GM11168 (cell line): ENCODE measurements at regions not wholly inside any gene's neighbourhood (a gene's known extent, or its start where the extent isn't known, plus 50 kb on each side); places are given as distances from the start of the nearest gene placed in this dataset.

Source experiments
- in situ Hi-C: fragments of 300-500 bp; cut with MboI; formaldehyde crosslinking; loops from one replicate; pipeline ENCODE4 v1.12.0; 2022; ENCODE audit warnings: low sequenced_read_pairs; ENCODE audit not compliant: unreplicated experiment

- in situ Hi-C loops, result no loop called here
These were observed 442.0 kb upstream of the RUNX1 start for GRCh38 chr21:35491114-35491513.

DNA sequence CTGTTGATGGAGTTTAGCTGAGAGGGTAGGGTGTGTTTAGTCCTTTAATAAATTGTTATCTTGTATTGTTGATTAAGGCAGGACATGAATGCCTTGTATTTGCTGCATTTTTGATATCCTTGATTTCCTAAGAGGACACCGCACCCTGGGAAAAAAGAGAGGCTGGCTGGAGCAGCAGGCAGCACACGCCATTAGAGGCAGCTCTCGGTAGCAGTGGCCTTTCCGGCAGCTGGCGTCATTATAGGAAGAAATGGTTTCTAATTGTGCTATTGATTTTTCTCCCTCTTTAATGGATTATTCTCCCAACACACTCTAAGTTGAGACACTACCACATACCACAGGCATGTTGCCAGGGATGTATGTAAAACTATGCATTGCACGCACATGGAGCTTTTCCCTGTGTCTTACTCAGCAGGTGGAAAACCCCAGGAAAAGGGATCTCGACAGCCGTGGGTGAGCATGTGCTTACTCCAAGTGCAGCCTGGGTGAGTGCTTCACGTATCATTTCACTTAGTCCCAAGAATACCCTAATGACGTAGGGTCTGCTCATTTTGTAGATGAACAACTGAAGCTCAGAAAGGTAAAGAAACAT, 440.4 kb upstream of the RUNX1 start:
- in situ Hi-C loops, result no loop called here

GRCh38 chr21:35488946-35489345, 439.8 kb upstream of the RUNX1 start:
- in situ Hi-C loops, result no loop called here

GRCh38 chr21:35485364-35485763, 436.3 kb upstream of the RUNX1 start:
- in situ Hi-C loops, result no loop called here

- in situ Hi-C loops, result no loop called here
These were observed 435.7 kb upstream of the RUNX1 start for GRCh38 chr21:35484851-35485250.

DNA sequence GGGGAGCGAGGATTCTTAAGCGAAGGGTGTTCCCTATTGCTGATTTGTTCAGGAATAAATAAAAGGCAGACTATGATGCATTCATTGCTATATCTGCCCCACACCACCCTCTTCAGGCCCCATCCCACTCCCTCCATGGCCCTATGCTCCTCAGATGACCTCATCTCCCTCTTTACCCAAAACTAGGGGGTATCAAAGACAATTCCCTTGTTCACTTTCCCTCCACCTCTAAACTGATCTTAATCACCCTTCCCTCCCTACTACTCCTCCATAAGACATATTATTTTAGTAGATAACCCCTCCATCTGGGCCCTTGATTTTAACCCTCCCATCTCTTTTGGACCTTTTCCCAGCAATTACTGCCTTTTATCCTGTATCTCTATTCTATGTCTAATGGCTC, 434.9 kb upstream of the RUNX1 start:
- in situ Hi-C loops, result no loop called here

- in situ Hi-C loops, result no loop called here
These were observed 434.0 kb upstream of the RUNX1 start for GRCh38 chr21:35482933-35483662.

GRCh38 chr21:35482096-35482495, 433.0 kb upstream of the RUNX1 start:
- in situ Hi-C loops, result no loop called here

DNA sequence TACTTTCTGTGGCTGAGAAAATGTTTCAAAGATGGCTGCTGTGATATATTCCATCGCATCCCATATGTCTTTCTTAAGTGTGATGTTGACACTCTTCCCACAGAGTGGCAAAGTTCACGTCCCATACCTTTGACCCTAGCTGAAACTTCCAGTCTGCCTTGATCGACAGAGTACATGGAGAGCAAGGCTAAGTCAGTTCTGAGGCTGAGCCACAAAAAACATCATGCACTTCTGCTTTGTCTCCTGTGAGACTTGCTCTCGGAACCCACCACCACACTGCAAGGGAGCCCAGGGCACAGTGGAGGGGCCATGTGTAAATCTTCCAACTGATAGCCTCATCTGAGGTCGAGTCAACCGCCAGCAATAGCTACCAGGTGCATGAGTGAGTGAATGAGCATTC, 431.9 kb upstream of the RUNX1 start:
- in situ Hi-C loops, result no loop called here

DNA sequence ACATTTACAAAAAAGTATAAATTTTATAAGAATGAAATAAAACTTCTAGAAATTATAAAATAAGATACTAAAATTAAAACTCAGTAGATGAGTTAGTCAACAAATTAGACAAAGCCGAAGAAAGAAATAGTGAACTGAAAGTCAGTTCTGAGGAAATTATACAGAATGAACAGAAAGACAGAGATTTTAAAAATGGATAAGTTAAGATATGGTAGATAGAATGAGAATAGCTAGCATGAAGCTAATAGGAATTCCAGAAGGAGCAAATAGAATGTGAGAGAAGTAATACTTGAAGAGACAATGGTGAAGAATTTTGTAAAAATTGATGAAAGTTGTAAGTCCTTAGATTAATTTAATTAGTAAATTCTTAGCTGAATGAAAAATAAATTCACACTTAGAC, 430.4 kb upstream of the RUNX1 start:
- in situ Hi-C loops, result no loop called here

GRCh38 chr21:35479065-35479448, 430.0 kb upstream of the RUNX1 start:
- in situ Hi-C loops, result no loop called here

- in situ Hi-C loops, result no loop called here
These were observed 429.3 kb upstream of the RUNX1 start for GRCh38 chr21:35478161-35479064.

DNA sequence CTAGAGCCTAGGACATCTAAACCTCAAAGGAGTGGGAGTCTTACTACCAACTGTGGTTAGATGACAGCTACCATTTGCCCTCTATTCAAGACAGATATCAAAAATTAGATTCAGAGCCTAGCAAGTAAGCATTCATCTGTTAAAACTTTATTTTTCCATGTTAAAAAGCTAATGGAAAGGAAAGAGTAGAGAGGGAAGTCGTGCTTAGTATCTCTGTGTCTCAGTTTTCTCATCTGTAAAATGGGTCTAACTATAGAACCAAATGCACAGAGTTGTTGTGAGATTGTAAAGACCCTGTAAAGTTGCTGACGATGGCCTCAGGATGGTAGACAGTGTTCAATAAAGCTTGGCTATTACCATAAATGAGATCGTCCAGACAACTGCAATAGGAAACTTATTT, 428.5 kb upstream of the RUNX1 start:
- in situ Hi-C loops, result no loop called here

DNA sequence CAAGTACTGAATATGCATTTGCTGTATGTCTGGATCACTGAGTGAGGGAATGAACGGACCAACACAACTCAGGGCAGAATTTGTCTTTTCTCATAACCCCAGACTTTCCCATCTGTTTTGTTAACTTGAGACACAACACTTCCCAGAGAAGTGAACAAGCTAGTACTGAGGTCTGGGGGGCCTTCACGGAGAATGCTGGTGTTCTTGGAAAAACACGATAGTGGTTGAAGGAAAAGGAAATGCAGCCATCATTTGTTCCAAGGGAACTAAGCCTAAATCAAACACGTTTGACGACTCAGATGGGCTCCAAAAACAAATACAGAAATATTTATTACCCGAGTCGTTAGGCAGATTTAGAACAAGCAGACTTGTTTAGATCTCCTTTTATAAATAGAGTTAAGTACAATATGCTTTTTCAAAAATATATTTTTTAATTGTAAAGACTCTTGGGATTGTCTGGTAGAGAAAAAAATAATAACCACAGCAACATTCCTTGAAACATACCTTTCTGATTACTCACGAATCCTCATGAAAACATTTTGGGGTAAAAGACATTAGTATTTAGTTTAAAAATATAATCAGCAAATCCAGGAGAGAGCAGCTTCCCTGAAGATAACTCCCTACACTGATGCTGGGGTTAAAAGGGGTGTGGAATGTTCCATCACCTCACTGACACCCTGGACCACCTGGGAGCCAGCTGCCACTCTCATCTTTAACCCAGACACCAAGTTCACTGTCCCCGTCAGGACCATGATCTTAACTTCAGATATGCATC, 427.7 kb upstream of the RUNX1 start:
- in situ Hi-C loops, result no loop called here

GRCh38 chr21:35475762-35476161, 426.7 kb upstream of the RUNX1 start:
- in situ Hi-C loops, result no loop called here

- in situ Hi-C loops, result no loop called here
These were observed 425.9 kb upstream of the RUNX1 start for GRCh38 chr21:35475009-35475408.

DNA sequence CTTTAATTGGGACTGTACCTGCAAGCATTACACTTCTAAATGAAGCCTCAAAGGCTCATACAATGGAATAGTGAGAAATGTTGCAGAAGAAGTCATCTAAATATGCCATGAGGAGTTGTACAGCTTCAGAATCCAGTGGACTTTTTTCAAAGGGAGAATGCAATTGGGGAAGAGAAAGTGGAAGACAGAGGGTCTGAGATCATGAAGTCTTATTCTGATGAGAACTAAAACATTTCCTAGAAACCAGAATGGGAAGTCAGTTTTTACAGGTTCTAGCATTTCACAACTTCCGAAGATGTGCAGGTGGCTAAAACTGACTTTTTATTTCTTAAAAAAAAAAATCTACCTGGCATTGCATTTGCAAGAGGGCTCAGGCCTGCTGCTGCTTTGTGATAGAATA, 424.4 kb upstream of the RUNX1 start:
- in situ Hi-C loops, result no loop called here

DNA sequence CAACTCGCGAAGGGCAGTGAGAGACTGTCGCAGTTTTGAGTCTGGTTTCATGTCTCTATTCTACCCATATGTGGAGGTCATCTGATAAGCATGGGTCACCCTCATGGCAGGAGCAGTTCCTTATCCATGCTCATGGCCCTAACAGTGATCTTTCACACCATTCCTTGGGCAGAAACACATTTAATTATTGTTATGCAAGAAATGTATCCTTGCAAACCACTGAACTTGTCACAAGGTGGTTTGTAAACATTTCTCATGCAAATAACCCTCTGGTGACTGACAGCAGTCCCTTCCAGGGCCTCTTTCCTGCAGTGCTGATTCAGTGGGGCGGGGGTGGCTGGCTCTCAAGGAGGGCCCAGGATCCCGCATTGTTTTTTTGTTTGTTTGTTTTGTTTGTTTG, 421.4 kb upstream of the RUNX1 start:
- in situ Hi-C loops, result no loop called here

- in situ Hi-C loops, result no loop called here
These were observed 420.4 kb upstream of the RUNX1 start for GRCh38 chr21:35469498-35469897.

- in situ Hi-C loops, result no loop called here
These were observed 419.9 kb upstream of the RUNX1 start for GRCh38 chr21:35468991-35469390.

DNA sequence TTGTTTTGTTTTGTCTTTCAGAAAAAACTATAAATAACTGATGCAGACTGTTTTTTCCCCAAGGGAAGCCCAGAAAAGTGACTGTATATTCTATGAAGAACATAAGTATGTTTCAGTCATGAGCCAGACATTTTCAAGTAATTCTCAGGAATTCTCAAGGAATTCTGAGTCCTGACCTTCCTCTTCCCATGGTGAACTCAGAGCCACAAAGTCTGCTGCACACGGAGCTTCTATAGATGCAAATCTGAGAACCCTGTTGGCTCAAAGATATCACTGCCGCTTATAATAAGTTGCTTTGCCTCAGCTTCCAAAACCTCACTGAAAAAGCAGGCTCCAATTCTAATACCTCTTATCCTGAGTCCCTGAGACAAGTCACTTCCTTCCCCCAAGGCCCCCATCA, 418.5 kb upstream of the RUNX1 start:
- in situ Hi-C loops, result no loop called here
